B cell (primary cell): ENCODE measurements at regions not wholly inside any gene's neighbourhood (a gene's known extent, or its start where the extent isn't known, plus 50 kb on each side); places are given as distances from the start of the nearest gene placed in this dataset.

Experiments
- ATAC-seq: fragments of 200-7000 bp; cut with Tn5 transposase; one replicate; pipeline ENCODE4 v1.10.0; 2021; ENCODE audit warnings: low read depth, mild to moderate bottlenecking, moderate number of reproducible peaks, moderate library complexity
- CTCF ChIA-PET: fragments of 350-600 bp; sonication (Branson Sonifier 250); formaldehyde crosslinking; loops from one replicate; lab custom pipeline; 2021; ENCODE audit warnings: antibody characterized with exemption, inconsistent platforms; lab: Charles Lee
- POLR2A ChIA-PET: fragments of 350-600 bp; sonication (Branson Sonifier 250); formaldehyde crosslinking; loops from one replicate; lab custom pipeline; 2021; ENCODE audit warnings: antibody characterized with exemption; lab: Charles Lee
- DNase-seq: peaks from one replicate; pipeline ENCODE4 v3.0.0; 2013
- H2AFZ ChIP-seq: 2 replicates; pipeline ENCODE4 v1.6.1; 2012; ENCODE audit warnings: mild to moderate bottlenecking, low read depth, low read length; ENCODE audit not compliant: insufficient read depth, poor library complexity, severe bottlenecking
- H3K27ac ChIP-seq, 2 donors: 1 replicate in 1 of 2; 2 replicates in 1 of 2; pipeline ENCODE4 v1.5.1; 2012 to 2013; ENCODE audit warnings: low read length in 2 of 2, mild to moderate bottlenecking in 2 of 2, moderate library complexity in 1 of 2
- H3K27me3 ChIP-seq, 4 experiments: fragments of 200-600 bp in 1 of 4; sonication (generic) in 1 of 4; replicated peaks in 1 of 4; 1 replicate in 2 of 4; 2 replicates in 2 of 4; pipeline versions ENCODE4 v1.6.1 to v1.7.0; 2013 to 2016; ENCODE audit warnings: low read length in 3 of 4, mild to moderate bottlenecking in 2 of 4, mixed read lengths in 1 of 4, moderate library complexity in 1 of 4; ENCODE audit not compliant: insufficient read depth in 4 of 4, control insufficient read depth in 3 of 4; ENCODE audit errors: control extremely low read depth in 1 of 4
- H3K36me3 ChIP-seq, 2 experiments: replicated peaks in 1 of 2; 1 replicate in 1 of 2; 2 replicates in 1 of 2; pipeline versions ENCODE4 v1.6.1 to v1.7.1; 2013; ENCODE audit warnings: low read length in 1 of 2; ENCODE audit not compliant: insufficient read depth in 2 of 2, control insufficient read depth in 1 of 2; ENCODE audit errors: control extremely low read depth in 1 of 2, extremely low read depth in 1 of 2
- H3K4me1 ChIP-seq, 2 donors: fragments of 200-600 bp in 1 of 2; sonication (generic) in 1 of 2; 1 replicate in 1 of 2; 2 replicates in 1 of 2; pipeline versions ENCODE4 v1.5.1 to v1.6.1; 2013 to 2017; ENCODE audit warnings: low read length in 2 of 2; ENCODE audit not compliant: control insufficient read depth in 2 of 2, insufficient read depth in 2 of 2
- H3K4me2 ChIP-seq: replicated peaks from 2 replicates; pipeline ENCODE3; 2012; ENCODE audit warnings: mild to moderate bottlenecking, low read depth, low read length; ENCODE audit not compliant: poor library complexity, severe bottlenecking
- H3K4me3 ChIP-seq, 5 experiments: fragments of 200-600 bp in 1 of 5; sonication (generic) in 1 of 5; 1 replicate in 3 of 5; 2 replicates in 2 of 5; pipeline versions ENCODE4 v1.5.1 to v1.7.0; 2011 to 2016; ENCODE audit warnings: low read length in 4 of 5, mild to moderate bottlenecking in 4 of 5, low read depth in 2 of 5, control low read depth in 1 of 5, moderate library complexity in 1 of 5; ENCODE audit not compliant: insufficient read depth in 1 of 5; ENCODE audit errors: control extremely low read depth in 1 of 5, extremely low read depth in 1 of 5
- H3K79me2 ChIP-seq: fragments of 200-600 bp; sonication (generic); one replicate; pipeline ENCODE4 v1.6.0; 2016; ENCODE audit warnings: low read length; ENCODE audit not compliant: control insufficient read depth, insufficient read depth
- H3K9ac ChIP-seq: fragments of 200-600 bp; sonication (generic); 2 replicates; pipeline ENCODE4 v1.6.1; 2017; ENCODE audit warnings: mild to moderate bottlenecking, low read length, moderate library complexity
- H3K9me3 ChIP-seq, 3 donors: one replicate each; pipeline versions ENCODE4 v1.6.1 to v1.7.1; 2013; ENCODE audit warnings: low read length in 2 of 3; ENCODE audit not compliant: control insufficient read depth in 2 of 3, insufficient read depth in 1 of 3; ENCODE audit errors: control extremely low read depth in 1 of 3
- H4K20me1 ChIP-seq: 2 replicates; pipeline ENCODE4 v1.6.0; 2012; ENCODE audit warnings: mild to moderate bottlenecking, low read length; ENCODE audit not compliant: insufficient read depth, control insufficient read depth, poor library complexity, severe bottlenecking
- H3K27ac Mint-ChIP-seq: one replicate; pipeline ENCODE4 v1.8.0; 2021; ENCODE audit warnings: mixed read lengths
- H3K27me3 Mint-ChIP-seq: one replicate; pipeline ENCODE4 v1.8.0; 2021; ENCODE audit warnings: mixed read lengths
- H3K4me1 Mint-ChIP-seq: one replicate; pipeline ENCODE4 v1.8.0; 2021; ENCODE audit warnings: mixed read lengths
- H3K4me3 Mint-ChIP-seq: one replicate; pipeline ENCODE4 v1.8.0; 2021; ENCODE audit warnings: mixed read lengths
- H3K9me3 Mint-ChIP-seq: one replicate; pipeline ENCODE4 v1.8.0; 2022; ENCODE audit warnings: mixed read lengths; ENCODE audit not compliant: insufficient read depth
- CTCF ChIP-seq: fragments of 200-600 bp; IDR thresholded peaks from one replicate; pipeline ENCODE4 v1.8.0; 2022; ENCODE audit warnings: antibody characterized with exemption, mild to moderate bottlenecking
- EZH2 ChIP-seq: IDR thresholded peaks from 2 replicates; pipeline ENCODE4 v1.6.1; 2012; ENCODE audit warnings: borderline replicate concordance, low read depth, mild to moderate bottlenecking, moderate library complexity, low read length; ENCODE audit not compliant: insufficient read depth, poor library complexity, severe bottlenecking
- WGBS: methylation state at CpG from one replicate; pipeline ENCODE4 v1.1.5; 2013; ENCODE audit warnings: missing lambda C conversion rate; ENCODE audit not compliant: insufficient coverage; 5-methylcytosine and 5-hydroxymethylcytosine counted together
- intact Hi-C: fragments of 100-400 bp; cut with micrococcal nuclease; formaldehyde crosslinking; loops from one replicate; pipeline ENCODE4 v1.10.0; 2022

- H3K9ac ChIP-seq, result no peak overlapping the region
- no peaks in the 10 kb centered on the region for H4K20me1 ChIP-seq
- Mint-ChIP-seq H3K4me3 (no peak overlapping the region), H3K27me3 (no peaks in the 10 kb centered on the region), H3K9me3 (no peaks in the 10 kb centered on the region), H3K27ac (no peak overlapping the region), H3K4me1 (no peaks in the 10 kb centered on the region)
- no peaks in the 10 kb centered on the region for H3K79me2 ChIP-seq
- no peaks in the 10 kb centered on the region for H3K27me3 ChIP-seq
- no CpG with 5 or more reads among the region's 1 CpG for WGBS
- no peak overlapping the region for H2AFZ ChIP-seq
- DNase-seq (no peak), ATAC-seq (no peak)
- no peaks in the 10 kb centered on the region for H3K4me1 ChIP-seq
- no peak for TF ChIP-seq CTCF
- TF ChIP-seq EZH2, result no peak
- H3K4me3 ChIP-seq, result no peak overlapping the region
- intact Hi-C loops, result no loop called here
- no peak overlapping the region for H3K4me2 ChIP-seq
- CTCF ChIA-PET, result no interaction called here
- peaks cover 0 to 4% (median 0%) of the 10 kb centered on the region in 3 donors for H3K9me3 ChIP-seq
- POLR2A ChIA-PET, result no interaction called here
- no peaks in the 10 kb centered on the region for H3K36me3 ChIP-seq
- no peak overlapping the region for H3K27ac ChIP-seq
Measured at GRCh38 chrX:125711103-125711502, 391.4 kb downstream of the TEX13C start.

GRCh38 chrX:125713633-125714032 lies 394.0 kb downstream of the TEX13C start:
- Mint-ChIP-seq H3K27me3 (no peaks in the 10 kb centered on the region), H3K4me3 (no peak overlapping the region), H3K27ac (no peak overlapping the region), H3K9me3 (no peaks in the 10 kb centered on the region), H3K4me1 (no peaks in the 10 kb centered on the region)
- no peaks in the 10 kb centered on the region for H4K20me1 ChIP-seq
- no peak for TF ChIP-seq CTCF
- TF ChIP-seq EZH2, result no peak
- WGBS, result 88% methylated on average over 3 of the region's 3 CpGs
- no peak for ATAC-seq
- DNase-seq, result no peak
- no peaks in the 10 kb centered on the region for H3K27me3 ChIP-seq
- H3K36me3 ChIP-seq, result no peaks in the 10 kb centered on the region
- no peak overlapping the region for H3K27ac ChIP-seq
- ChIA-PET POLR2A (no interaction called here), CTCF (no interaction called here)
- no peaks in the 10 kb centered on the region for H3K79me2 ChIP-seq
- no peak overlapping the region for H2AFZ ChIP-seq
- H3K9ac ChIP-seq, result no peak overlapping the region
- peaks cover 0 to 4% (median 0%) of the 10 kb centered on the region in 3 donors for H3K9me3 ChIP-seq
- no peak overlapping the region for H3K4me2 ChIP-seq
- intact Hi-C loops, result no loop called here
- H3K4me3 ChIP-seq, result no peak overlapping the region
- no peaks in the 10 kb centered on the region for H3K4me1 ChIP-seq
